GM19328 (cell line): ENCODE measurements at regions not wholly inside any gene's neighbourhood (a gene's known extent, or its start where the extent isn't known, plus 50 kb on each side); places are given as distances from the start of the nearest gene placed in this dataset.

Experiments used
- ATAC-seq: cut with Tn5 transposase; IDR thresholded peaks from one replicate; pipeline ENCODE4 v1.9.1; 2021; ENCODE audit warnings: mild to moderate bottlenecking, moderate library complexity; ENCODE audit not compliant: unreplicated experiment

DNA sequence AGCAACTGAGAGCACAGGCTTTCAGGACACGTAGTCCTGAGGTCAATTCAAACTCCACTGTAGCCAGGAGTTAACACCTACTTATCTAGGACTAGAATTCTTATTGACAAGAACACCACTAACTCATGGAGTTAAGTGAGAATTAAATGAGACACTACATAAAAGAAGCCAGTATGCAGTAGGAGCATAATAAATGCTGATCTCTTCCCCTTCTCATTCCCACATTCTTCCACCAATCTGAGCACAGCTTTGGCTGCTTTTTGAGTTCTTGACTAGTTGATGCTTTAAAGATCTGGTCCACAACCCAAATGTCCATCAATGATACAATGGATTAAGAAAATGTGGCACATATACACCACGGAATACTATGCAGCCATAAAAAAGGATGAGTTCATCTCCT, 55.2 kb downstream of the TTC32 start:
- no peak for ATAC-seq

DNA sequence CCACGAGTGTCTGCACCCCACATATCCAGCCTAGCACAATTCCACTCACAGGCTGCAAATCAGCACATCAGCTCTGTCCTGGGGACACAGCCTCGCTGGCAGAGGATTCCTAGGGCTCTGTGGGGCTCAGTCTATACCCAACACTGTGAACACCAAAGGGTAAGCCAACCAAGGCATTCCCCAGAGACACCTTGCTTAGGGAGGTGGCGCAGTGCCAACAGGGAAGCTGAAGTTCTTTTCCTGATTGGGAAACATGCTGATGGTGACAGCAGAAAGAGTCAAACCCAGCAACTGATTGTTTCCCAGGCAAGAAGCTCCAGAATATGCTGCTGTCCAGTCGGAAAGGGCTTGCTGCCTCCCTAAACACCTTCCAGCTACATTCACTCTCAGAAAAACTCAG, 55.8 kb downstream of the TTC32 start:
- no peak for ATAC-seq

DNA sequence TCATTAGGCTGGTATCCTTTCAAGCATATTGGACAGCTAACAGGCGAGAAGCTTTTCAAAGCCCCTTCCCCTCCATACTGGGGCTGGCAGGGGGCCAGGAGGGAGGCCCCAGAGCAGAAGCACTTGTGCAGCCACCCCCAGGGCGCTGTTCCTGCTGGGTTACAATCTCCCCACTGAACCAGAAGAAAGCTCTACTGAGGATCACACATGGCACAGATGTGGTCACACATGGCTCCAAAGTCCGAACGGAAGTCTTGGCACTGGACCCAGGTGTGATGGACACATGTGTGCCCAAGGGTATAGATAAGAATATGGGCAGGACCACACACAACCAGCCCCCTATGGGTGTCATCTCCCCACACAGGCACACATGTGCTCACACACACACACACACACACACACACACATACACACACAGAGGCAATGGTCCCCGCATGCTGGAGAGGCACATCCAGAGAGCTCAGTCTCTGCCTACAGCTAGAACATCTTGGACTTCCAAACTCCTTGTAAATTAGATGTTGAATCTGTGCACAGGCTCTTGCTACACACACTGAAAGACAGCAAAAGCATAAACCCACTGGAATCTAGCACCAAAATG, 56.4 kb downstream of the TTC32 start:
- no peak for ATAC-seq

DNA sequence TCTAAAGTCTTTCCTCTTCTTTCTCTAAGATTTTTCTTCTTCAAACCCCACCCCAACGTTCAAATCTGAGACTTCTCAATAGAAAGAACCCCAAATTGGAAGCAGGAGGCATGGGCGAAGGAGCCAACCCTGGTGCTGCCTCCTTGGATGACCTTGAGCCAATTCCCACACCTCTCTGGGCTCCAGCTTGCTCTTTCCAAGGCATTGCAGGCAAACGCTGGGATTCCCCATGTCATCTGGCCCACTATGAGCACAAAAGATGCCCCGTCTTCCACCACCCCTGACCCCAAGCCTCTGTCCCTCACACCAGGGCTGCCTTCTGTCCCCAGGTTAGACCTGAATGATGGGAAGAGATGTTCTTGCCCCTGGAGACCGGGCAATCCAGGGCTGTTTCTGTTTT, 57.0 kb downstream of the TTC32 start:
- ATAC-seq: no peak

DNA sequence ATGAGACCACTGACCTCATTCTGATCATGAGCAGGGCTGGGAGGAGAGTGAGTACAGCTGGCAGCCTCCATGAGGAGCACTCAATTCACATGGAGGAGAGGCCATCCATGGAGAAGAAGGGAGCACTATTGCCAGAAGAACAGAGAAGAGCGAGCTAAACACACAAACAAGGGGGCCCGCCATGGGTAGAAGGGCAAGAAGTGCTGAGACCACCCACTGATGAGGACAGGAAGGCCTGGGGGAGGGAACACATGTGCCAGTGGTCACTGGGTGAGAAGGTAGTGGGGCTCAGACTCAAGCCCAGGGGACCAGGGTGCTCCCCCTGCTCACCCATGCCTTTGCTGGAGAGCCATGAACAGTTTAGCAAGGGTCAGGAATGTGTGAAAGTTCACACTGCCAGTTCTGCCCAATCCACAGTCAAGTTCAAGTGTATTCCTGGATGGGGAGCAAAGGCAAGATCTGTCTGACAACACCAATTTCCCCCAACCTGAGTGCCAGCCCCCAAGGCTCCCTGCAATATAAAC, 57.7 kb downstream of the TTC32 start:
- no peak for ATAC-seq

DNA sequence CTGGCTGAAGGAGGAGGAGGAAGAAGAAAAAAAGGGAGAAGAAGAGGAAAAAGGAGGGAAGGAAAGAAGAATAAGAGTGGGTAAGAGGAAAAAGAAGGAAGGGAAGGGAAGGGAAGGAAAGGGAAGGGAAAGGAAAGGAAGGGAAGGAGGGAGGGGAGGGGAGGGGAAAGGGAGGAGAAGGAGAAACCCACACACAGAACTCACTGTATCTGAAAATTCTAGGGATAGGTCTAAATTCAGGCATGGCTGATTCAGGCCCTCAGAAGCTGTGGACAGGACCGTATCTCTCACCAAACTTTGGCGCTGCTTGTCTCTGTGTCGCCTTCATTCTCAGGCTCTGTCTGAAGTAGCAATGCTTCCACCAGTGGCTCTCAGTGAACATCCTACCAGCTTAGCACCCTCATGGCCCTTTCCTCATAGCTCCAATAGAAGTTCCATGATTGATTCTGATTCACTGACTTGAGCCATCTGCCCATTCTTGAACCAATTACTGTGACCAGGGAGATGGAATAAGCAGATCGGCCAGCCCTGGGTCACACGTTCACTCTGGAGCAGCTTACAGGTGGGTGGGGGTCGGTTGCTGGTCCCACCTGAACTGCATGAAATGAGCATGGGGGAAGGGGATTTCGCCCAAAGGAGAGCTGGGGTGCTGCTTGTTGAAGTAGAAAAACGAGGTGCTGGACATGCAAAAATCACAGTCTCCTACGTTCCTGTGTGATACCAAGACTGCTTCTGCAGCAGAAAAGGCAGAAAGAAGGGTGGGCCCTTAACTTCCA, 59.7 kb downstream of the TTC32 start:
- ATAC-seq: no peak

DNA sequence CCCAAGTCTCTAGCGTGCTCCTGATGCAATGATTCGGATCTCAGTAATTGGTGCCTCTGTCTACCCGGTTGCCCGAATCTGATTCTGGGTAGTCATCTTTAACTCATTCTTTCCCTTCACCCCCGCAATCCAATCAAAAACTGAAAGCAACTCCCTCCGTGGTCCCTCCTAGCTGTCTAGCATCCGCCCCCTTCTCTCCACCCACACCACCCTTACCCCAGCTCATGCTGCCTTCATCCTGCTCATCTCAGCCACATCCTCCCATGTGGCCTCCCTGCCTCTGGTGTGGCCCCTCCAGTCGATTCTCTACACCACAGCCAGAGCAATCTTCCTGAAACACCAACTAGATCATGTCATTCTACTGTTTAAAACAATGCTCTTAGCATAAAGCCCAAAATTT, 62.3 kb downstream of the TTC32 start:
- ATAC-seq: no peak

DNA sequence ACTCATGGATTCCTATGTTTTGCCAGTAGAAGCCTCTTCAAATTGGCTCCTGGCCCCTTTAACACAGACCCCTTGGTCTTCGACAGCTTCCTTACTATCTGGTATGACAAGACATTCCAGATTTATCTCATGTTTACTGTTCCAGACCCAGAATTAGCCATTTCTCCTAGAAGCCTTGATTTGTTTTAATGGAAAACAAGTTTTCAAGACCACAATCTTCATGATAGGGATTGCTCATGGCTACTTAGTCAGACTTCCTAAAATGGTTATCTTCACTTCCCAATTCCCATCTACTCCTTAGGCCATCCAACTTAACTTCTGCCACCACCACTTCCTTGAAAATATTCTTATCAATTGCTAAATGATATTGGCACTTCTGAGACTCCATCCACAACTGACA, 63.2 kb downstream of the TTC32 start:
- ATAC-seq: no peak

DNA sequence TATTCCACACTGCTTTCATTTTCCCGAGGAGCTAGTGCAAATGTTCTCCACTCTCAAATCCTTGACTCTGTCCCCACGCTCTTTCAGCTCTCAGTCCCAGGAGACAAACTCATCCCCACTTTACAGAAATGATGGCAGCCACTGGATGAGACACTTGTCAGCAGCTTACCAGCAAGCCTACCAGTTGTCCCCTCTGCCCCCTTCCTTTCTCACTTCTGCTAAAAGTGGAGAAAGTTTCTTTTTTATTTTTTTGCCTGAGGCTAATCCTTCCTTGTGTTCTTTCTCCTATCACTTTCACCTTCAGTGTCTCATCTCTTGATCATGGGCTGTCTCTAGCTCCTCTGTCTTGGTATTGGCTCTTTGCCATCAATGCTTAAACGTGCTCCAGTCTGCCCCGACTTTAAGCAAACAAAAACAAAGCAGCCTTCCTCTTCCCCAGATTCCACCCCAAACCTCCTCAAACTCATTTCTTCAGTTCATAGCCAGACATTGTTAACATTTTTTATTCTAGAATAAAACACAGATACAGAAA, 64.5 kb downstream of the TTC32 start:
- ATAC-seq: no peak

DNA sequence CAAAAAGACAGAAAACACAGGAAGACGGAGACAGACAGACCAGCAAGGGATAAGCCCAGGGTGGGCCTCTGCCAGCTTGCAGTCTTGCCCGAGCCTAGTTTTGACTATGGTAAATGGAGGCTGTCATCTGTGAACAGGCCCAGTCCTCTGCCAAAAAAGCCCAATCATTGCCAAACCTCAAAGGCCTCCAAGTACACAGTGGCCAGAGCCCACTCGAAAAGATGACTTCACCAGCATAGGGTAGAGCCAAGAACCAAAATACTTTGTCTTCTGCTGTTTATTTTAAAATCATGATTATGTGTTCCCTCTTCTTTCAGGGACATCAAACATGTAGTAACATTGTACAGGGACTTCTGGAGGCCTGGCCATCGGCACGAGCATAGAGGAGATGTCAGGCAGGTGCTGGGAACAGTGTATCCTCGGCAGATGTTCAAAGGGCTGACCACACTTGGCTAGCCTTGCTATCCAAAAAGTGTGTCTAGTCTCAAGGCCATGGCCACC, 66.0 kb downstream of the TTC32 start:
- ATAC-seq: no peak

DNA sequence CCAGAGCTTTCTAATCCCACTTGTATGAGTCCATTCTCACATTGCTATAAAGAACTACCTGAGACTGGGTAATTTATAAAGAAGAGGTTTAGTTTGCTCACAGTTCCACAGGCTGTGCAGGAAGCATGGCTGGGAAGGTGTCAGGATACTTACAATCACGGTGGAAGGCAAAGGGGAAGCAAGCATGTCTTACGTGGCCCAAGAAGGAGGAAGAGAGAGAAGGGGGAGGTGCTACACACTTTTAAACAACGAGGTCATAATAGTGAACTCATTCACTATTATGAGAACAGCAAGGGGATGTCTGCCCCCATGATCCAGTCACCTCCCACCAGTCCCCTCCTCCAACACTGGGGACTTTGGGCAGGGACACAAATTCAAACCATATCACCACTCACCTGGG, 67.8 kb downstream of the TTC32 start:
- ATAC-seq: no peak

DNA sequence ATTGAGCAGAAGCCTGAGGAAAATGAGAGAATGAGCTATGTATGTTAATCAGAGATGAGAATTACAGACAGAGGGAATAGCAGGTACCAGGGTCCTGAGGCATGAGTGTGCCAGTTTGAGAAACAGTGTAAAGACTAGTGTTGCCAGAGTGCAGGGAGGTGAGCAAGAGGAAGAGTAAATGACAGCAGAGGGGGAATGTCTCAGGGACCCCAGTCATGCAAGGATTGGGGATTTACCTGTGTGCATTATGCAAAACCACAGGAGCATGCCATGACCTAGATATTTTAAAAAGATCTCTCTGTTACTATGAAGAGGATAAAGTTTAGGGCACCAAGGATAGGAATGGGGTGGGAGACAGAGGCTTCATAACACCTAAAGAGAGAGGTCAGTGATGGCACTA, 72.1 kb downstream of the TTC32 start:
- no peak for ATAC-seq

DNA sequence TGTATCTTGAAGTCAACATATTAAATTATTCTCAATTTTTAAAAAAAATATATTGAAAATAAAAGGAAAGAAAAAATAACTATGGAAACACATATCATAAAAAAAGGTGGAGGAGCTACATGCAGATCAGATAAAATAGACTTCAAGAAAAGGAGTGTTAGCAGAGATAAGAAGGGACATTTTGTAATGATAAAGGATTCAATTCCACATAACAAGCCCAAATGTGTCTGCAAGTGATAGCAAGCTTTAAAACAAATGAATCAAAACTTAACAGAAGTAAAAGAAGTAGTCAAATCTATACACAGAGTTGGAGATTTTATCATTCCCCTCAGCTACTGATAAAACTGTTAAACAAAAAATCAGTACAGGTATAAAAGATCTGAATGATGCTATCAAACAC, 74.9 kb downstream of the TTC32 start:
- no peak for ATAC-seq

DNA sequence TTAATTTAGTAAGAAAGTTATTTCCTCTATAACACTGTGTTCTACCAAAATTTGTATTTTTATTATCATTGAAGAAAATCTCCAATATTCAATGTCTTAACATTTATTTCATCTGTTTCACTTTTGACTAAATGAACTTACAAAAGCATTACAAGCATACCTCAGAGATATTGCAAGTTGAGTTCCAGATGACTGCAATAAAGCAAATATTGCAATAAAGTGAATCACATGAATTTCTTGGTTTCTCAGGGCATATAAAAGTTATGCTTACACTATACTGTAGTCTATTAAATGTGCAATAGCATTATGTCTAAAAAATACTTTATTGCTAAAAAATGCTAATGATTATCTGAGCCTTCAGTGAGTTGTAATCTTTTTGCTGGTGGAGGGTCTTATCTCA, 78.3 kb downstream of the TTC32 start:
- ATAC-seq: no peak

DNA sequence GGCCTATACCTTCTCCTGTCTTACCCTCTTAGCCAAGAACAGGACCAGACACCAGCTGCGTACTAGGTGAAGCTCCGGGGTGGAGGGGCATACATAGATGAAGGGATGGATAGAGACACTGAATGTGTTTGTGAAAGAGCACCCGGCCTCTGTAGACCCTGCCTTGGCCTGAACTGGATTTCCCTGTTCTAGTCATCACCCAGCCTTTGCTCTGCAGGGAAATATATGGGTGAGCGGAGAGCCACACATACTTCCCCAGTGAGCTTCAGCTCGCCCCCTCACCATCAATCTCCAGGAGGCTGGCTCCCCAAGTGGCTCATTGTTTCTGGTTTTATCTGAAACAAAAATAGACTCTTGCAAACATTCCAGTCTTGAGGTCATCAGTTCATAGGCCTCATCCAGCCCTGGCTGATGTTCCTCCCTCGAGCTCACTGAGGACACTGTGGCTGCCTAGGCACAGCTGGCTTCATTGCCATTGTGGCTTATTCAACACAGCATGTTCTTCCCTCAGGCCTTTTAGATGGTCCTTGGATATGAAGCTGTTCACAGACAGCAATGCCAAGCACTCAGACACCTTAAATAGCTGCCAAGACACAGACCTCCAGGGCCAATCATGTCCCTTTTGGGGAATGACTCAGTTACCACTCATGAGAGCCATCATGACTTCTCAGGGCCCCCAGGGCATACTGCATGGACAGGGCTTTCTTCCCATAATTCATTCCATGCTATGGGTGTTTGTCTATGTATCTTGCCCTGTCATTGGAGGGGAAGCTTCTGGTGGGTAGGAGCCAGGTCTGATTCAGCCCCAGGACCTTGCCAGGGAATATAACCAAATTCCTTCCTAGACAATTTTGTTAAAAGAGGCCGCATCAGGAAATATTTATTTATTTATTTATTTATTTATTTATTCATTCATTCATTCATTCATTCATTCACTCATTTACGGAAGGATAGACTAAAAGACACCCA, 82.4 kb downstream of the TTC32 start:
- ATAC-seq: no peak

DNA sequence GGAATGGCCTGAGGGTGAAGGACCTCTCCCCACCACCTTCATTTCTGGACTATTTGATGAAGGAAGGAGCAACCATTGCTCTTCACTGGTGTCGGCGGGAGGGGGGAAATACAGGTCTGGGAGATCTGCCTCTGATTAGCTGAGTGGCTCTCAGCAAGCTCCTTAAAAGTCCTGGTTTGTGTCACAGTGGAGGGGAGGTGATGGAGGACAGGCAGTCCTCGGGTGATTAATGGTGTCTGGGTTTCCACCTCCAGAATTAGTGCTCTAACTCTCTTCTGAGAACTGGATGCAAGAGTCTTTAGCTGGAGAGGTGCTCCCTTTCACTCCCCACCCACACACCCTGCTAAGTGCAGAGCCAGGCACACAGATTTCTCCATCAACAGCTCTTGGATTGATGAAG, 83.2 kb downstream of the TTC32 start:
- no peak for ATAC-seq

DNA sequence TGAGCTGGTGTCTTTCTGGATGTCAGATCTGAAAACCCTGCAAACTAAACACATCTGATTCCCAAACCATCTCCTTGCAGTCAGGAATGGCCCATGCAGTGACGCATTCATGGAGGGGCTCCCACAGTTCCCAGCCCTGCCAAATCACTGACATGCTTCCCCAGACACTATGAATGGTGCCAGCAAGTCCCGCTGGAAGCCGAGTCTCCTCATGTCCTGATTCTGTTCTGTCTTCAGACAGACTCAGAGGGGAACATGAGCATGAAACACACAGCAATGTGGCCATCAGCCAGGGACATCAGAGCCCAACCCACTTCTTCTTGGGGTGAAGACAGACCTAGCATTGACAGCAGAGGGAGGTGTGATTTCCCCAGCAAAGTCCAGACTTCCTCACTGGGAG, 83.7 kb downstream of the TTC32 start:
- no peak for ATAC-seq

DNA sequence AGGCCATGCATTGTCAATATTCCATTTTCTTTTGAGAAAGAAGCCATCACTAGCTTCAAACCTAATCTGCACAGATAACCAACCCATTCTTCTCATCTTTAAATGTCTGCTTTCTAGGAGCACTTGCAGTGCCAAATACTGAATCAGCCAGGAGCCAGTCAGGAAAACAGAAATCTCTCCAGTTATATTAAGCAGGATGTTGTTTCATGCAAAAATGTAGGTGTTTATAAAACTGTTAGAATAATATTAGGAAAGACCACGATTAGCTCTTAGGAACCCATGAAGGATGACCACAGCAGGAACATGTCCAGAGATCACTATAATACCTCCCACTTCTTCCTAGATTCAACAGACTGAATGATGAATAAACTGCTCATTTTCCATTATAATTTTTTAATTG, 86.0 kb downstream of the TTC32 start:
- ATAC-seq: no peak

DNA sequence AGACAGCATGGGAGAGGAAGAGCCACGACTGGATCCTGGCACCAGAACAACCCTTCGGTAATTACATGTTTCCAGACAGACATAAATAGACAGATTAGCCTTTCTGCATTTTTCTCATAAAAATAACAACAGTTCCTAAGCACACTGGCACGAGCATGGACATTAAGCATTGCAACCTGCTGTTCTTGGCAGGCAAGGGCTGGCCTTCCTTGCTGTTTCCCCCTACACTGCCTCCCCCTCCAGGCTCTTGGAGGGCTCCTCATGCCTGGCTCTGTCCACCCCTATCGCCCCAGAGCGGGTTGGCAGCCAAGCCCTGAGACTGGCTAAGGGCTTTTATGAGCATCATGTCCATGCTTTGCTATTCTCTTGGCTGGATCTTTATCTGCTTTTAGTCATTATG, 89.6 kb downstream of the TTC32 start:
- no peak for ATAC-seq

DNA sequence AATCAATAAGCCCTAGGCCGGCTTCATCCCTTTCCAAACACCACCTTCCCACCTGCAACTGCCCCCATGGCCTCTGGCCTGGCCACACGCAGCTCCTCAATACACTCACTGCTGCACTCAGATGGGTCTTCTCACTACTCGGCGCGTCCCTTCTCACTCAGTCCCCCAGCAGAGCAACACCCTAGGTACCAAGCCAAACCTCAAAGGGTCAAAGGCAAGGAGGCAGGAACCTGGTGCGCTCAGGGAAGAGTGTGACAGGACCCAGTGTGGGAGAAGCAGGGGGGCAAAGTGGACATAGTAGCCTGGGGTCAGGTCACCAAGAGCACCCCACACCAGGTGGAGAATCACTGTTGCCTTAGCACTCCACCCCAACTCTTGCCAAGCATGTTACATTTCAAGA, 90.6 kb downstream of the TTC32 start:
- ATAC-seq: no peak

DNA sequence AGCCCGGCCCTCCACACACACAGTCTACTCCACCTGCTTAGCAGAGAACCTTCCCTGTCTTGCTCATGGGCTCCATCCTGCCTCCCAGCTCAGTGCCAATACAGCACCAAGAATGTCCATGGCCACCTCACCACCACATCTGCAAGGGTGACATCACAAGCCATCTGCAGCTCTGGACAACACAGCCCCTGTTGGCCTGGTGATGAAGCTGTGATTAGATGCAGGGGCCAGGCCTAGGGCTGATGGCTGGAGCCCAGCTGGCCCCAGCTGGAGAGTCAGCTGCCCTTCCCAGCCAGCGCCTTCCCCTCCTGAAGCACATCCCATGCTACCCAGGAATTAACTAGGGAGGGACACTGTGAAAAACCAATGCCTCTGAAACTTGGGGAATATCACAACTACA, 91.1 kb downstream of the TTC32 start:
- no peak for ATAC-seq
